Right ventricle myocardium superior (tissue), 1 donor: ENCODE measurements at regions not wholly inside any gene's neighbourhood (a gene's known extent, or its start where the extent isn't known, plus 50 kb on each side); places are given as distances from the start of the nearest gene placed in this dataset.

Experiments used
- ATAC-seq: fragments of 200-7000 bp; cut with Tn5 transposase; one replicate; pipeline ENCODE4 v1.9.1; 2020; ENCODE audit warnings: mild to moderate bottlenecking; ENCODE audit not compliant: poor library complexity
- DNase-seq: peaks from one replicate; pipeline ENCODE4 v3.0.0-alpha.2; 2020
- intact Hi-C: fragments of 100-400 bp; cut with DNase I; formaldehyde crosslinking; loops from one replicate; pipeline ENCODE4 v1.11.2; 2022
- donor health status: DM: no; HTN: yes; CAD: no; lungs with severe emphysema.

GRCh38 chr5:53343187-53343586 lies 137.2 kb upstream of the FST start:
- peak; percentile 49 for ATAC-seq
- DNase-seq: no peak
- intact Hi-C loops: no loop called here

GRCh38 chr5:53350368-53350767 lies 130.1 kb upstream of the FST start:
- DNase-seq (no peak), ATAC-seq (no peak)
- intact Hi-C loops: no loop called here

GRCh38 chr5:53350991-53351770 lies 129.2 kb upstream of the FST start:
- no peak for ATAC-seq
- intact Hi-C loops: no loop called here
- DNase-seq: no peak

GRCh38 chr5:53355316-53355715 lies 125.1 kb upstream of the FST start:
- intact Hi-C loops: no loop called here
- DNase-seq (no peak), ATAC-seq (no peak)

- intact Hi-C loops: no loop called here
- DNase-seq: no peak
- ATAC-seq: no peak
Observed at GRCh38 chr5:53355931-53356330, 124.5 kb upstream of the FST start.

GRCh38 chr5:53357439-53357838 lies 123.0 kb upstream of the FST start:
- DNase-seq: no peak
- ATAC-seq: no peak
- intact Hi-C loops: no loop called here

- intact Hi-C loops: no loop called here
- no peak for DNase-seq
- ATAC-seq: no peak
Observed at GRCh38 chr5:53358794-53359193, 121.6 kb upstream of the FST start.

- ATAC-seq: peak; percentile 46
- intact Hi-C loops: no loop called here
- no peak for DNase-seq
Observed at GRCh38 chr5:53359916-53360517, 120.4 kb upstream of the FST start.

- intact Hi-C loops: no loop called here
- no peak for ATAC-seq
- no peak for DNase-seq
Observed at GRCh38 chr5:53360811-53361210, 119.6 kb upstream of the FST start.

- intact Hi-C loops: no loop called here
- DNase-seq (no peak), ATAC-seq (no peak)
Observed at GRCh38 chr5:53361708-53362107, 118.7 kb upstream of the FST start.

- ATAC-seq (peak; percentile 48), DNase-seq (no peak)
- intact Hi-C loops: no loop called here
Observed at GRCh38 chr5:53362521-53362941, 117.9 kb upstream of the FST start.

GRCh38 chr5:53364061-53364460 lies 116.4 kb upstream of the FST start:
- peak; percentile 69 for ATAC-seq
- no peak for DNase-seq
- intact Hi-C loops: no loop called here

- no peak for DNase-seq
- intact Hi-C loops: no loop called here
- no peak for ATAC-seq
Observed at GRCh38 chr5:53366245-53366644, 114.2 kb upstream of the FST start.

GRCh38 chr5:53367727-53368126 lies 112.7 kb upstream of the FST start:
- DNase-seq: no peak
- no peak for ATAC-seq
- intact Hi-C loops: no loop called here

GRCh38 chr5:53368516-53368915 lies 111.9 kb upstream of the FST start:
- ATAC-seq (no peak), DNase-seq (no peak)
- intact Hi-C loops: no loop called here

GRCh38 chr5:53368966-53369605 lies 111.3 kb upstream of the FST start:
- ATAC-seq: no peak
- intact Hi-C loops: no loop called here
- DNase-seq: no peak

GRCh38 chr5:53369681-53370080 lies 110.7 kb upstream of the FST start:
- ATAC-seq: no peak
- intact Hi-C loops: no loop called here
- DNase-seq: no peak

GRCh38 chr5:53373451-53374158 lies 106.8 kb upstream of the FST start:
- intact Hi-C loops: no loop called here
- no peak for ATAC-seq
- no peak for DNase-seq

GRCh38 chr5:53376853-53377252 lies 103.6 kb upstream of the FST start:
- no peak for ATAC-seq
- no peak for DNase-seq
- intact Hi-C loops: no loop called here

GRCh38 chr5:53378190-53378589 lies 102.2 kb upstream of the FST start:
- DNase-seq (no peak), ATAC-seq (no peak)
- intact Hi-C loops: no loop called here
